NCI-H146 treated with DMSO at 0.1 percent for 48 hours (cell line): ENCODE measurements at regions not wholly inside any gene's neighbourhood (a gene's known extent, or its start where the extent isn't known, plus 50 kb on each side); places are given as distances from the start of the nearest gene placed in this dataset.

Experiments used
- DNase-seq: peaks from one replicate; lab custom pipeline; 2025; ENCODE audit not compliant: unreplicated experiment; lab: John Stamatoyannopoulos, UW

DNA sequence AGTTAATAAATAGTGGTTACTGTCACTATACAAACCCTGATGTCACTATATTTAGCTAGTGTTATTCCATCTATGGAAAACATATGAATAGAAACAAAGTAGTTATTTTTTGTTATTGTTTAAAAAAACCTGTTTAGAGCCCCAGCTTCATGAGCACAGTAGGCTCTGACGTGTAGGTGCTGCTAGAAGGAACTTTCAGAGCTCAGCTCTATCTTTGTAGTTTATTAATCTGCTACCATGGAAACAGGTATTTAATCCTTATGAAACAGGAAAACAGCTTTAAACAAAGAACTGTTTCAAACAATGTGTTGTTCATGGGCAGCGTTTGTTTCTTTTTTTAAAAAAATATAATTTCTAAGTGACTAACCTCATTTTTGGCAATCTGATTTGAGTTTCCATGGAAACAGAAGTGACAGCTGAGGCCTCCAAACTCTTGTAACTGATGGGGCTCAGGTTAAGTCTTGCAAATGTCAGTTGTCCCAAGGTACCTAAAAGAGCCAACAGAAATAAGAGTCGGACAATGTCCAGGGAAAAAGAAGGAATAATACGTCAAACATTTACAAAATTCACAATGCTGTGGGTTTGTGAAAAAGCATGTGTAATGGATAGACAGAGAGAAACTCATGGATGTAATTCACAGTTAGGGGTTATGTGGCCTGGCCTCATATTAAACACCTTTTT, 162.0 kb upstream of the C21orf91 start:
- no peak for DNase-seq

DNA sequence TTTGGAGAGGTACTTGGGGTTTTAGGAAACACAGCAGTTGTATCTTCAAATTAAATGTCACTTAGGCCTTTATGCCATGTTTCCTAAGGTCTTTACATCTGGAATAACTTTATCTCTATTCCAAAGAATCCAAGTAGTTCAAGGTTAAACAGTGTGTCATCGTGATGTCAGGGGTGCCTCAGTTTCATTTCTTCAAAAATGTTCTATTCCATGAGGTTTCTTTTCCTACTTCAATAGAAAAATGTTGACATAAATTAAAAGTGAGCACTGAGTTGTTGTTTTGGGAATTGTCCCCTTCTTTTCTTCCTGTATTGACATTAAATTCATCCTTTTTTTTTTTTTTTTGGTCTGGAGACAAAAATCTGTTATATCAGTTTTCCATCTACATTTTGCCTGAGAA, 160.6 kb upstream of the C21orf91 start:
- no peak for DNase-seq

DNA sequence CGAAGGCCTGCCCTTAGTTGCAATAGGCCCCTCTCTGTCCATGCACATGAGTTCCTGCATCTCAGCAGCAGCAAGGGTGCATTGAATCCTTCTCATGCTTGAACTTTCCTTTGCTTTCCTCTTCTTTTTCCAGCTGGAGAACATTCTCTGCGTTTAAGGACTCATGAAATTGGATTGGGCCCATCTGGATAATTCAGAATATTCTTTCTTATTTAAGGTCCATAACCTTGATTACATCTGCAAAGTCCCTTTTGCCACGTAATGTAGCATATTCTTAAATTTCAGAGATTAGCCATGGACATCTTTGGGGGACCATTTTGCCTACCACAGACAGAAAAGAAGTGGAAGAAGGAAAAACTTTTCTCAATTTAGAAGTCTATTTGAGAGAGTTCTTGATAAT, 159.7 kb upstream of the C21orf91 start:
- DNase-seq = no peak

DNA sequence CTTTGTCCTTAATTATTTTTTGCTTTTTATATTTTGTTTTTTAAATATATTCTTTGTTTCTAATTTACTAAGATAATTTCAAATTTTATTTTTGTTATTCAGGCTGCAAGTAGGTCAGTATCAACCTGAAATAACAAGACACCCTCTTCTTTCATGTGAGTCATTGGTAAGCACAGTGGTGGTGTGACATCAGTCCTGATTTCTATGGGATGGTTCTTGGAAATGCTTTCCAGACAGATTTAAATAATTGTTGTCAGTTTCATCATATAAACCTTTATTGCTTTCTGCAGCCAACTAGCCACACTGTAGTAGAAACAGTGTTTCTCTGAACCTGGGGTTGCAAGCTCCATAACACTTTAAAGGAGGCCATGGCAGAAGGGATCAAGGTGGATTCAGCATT, 157.5 kb upstream of the C21orf91 start:
- DNase-seq = no peak

DNA sequence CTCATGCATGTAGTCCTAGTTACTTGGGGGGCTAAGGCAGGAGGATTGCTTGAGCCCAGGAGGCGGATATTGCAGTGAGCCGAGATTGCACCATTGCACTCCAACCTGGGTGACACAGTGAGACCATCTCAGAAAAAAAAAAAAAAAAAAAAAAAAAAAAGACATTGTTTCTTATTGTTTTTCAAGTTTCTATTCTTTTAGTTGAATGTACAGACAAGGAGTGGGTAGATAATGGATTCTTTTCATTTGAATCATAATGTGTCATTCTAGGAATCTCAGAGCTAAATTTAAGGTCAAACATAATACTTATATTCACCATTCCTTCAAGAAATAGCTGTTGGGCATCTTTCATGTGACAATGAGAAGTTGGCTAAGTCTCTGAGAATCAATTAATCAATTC, 157.0 kb upstream of the C21orf91 start:
- no peak for DNase-seq

DNA sequence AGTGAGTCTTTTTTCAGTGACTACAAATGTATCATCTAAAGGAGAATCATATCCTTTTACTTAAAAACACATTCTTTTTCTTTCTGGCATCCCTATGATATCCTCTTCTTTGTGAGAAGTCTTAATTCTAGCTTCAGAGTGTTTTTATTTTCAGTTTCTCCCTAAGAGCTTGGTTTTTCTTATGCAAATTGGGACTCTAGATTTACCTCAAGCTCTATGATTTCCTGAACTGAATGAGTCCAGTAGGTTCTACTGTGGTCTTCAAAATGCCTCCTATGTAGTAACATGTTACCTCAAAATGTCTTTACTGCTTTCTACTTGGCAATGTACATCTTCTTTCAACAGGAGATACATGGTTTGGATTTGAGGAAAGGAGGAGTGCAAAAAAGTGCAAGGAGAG, 148.2 kb upstream of the C21orf91 start:
- no peak for DNase-seq

DNA sequence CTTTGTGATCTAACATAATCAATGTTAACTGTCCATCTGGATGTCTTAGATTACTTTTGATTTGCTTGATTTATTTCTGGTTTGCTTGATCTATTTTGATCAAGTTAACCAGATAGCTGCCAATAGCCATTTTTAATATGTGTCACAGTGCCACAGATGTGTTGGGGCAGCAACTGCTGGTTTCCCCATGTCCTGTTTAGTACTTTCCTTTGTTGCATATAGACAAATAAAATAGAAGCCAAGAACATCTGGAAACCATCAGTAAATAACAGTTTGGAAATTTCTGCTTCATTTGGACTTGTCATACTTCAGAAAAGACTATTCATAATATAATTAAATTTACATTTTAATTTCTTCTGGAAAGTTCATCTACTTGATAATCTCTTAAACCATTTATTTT, 145.6 kb upstream of the C21orf91 start:
- no peak for DNase-seq

DNA sequence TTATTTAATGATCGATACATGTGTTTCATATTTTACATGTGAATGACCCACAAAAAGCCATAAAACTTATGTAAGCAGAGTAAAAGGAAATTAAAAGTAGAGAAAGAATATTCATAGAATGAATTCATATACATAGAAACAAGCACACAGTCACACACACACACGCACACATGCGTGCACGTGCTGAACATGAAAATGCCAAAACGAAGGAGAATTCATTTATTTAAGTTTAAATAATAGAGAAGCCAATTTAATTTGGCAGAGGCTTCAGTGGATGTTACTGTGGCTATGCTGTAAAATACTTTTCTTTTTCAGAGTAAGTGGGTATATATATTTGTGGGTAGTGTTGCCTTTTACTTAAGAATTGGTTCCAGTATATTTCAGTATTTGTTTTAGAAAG, 145.0 kb upstream of the C21orf91 start:
- DNase-seq = no peak

DNA sequence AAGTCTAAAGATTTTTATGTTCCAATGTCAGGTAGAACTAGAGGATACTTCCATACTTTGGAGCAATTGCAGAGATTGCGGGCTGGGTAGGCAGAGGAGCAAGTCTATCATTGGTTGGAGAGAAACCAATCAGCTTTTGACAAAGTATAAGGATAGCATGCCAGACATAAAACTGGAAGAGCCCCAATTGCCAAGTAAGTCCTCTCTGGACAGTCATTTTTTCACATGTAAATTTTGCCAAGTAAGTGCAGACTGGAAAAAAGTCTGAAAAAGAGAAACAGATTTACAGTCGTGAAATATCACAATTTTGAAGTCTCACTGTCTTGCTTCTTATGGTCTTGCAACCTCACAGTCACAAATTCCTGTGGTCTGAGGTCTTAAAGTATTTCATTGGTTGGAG, 131.4 kb upstream of the C21orf91 start:
- no peak for DNase-seq

DNA sequence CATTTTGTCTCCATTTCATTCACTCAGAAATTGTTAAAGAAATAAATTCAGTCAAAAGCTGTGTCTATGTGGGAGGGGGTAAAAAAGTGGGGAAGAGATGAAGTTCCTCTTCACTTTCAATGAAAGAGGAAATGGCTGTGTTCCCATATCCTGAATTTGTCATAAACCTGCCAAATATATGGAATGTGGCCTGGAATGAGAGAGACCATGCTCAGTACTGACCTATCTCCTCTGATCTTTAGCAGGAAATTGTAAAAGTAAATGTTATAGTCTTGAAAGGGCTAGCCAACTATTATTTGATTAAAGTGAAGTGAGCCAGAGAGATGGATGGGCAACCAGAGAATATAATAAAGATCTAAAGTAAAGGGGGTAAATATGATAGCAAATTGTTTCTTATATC, 130.3 kb upstream of the C21orf91 start:
- no peak for DNase-seq

DNA sequence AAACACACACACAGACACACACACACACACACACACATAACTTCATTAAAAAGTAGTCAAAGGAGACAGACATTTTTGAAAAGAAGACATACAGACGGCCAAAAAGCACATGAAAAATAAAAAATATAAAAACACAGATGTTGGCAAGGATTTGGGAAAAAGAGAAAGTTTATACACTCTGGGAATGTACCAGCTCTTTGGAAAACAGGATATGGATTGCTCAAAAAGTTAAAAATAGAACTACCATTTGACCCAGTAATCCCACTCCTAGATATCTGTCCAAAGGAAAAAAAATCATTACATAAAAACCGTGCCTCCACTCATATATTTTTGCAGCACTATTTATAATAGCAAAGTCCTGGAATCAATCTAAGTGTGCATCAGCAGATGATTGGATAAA, 128.4 kb upstream of the C21orf91 start:
- no peak for DNase-seq

DNA sequence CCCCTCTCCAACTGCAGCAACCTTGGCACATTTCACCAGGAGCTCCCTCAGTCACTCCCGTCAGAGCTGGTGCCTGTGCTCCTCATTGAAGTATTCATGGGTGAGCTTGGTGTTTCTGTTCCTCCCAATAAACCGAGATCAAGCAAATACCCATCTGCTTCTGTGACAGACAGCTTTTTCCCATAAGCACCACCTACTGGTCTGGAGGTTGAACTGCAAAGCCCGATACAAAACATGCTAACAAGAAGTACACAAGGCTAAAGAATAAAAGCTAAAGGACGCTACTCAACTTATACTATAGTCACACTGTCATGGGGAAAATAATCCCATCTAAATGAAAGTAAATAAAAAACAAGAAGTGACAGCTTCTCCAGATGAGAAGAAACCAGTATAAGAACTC, 111.9 kb upstream of the C21orf91 start:
- DNase-seq = no peak

DNA sequence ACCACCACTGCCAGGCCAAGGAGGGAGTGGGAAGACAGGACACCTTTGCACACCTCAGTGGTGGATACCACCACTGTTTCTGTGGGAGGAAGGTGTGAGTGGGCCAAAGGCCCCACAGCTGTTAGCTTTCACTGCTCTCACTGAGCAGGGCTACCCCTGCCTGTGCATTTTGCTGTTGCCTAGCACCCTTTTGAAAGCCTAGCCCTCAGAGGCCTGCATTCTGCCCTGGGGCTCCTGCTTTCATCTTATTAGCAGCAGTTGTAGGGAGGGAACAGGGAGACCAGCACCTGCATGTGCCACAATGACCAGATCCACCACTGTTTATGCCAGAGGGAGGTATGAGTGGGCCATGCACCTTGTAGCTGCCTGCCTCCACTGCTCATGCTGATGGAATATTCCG, 110.9 kb upstream of the C21orf91 start:
- DNase-seq = no peak

DNA sequence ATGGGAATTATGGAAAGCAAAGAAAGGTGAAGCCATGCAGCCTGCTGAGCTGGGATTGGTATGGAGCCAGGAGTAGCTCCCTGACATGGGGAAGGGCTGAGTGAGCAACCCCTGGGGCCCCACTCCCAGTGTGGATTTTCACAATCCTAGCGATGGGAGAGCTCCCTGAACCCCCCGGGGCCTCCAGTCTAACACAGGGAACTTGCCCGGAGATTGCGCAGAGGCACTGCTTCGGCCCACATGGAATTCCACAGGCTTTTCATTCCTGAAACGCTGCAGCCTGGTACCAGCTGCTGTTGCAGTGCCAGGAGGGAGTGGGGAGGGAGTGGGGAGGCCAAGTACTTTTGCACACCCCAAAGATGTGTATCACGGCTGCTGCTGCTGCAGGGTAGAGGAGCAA, 110.4 kb upstream of the C21orf91 start:
- no peak for DNase-seq

DNA sequence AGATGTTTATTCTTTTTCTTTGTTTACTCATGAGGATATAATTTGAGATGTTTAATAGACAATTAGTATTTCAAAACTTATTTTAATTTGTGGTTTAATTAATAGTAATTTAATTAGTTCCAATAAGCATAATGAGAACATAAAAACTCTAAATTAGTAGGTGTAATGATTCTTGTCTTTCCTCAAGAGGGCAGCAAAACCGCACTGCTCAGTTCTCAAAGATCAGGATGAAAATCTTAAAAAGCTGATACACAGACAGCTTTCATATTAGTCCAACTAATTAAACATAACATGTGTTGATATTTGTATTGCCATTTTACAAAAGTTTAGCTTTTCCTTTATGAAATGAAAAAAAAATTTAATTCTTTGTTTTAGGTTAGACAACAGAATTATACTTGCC, 106.7 kb upstream of the C21orf91 start:
- DNase-seq = no peak

DNA sequence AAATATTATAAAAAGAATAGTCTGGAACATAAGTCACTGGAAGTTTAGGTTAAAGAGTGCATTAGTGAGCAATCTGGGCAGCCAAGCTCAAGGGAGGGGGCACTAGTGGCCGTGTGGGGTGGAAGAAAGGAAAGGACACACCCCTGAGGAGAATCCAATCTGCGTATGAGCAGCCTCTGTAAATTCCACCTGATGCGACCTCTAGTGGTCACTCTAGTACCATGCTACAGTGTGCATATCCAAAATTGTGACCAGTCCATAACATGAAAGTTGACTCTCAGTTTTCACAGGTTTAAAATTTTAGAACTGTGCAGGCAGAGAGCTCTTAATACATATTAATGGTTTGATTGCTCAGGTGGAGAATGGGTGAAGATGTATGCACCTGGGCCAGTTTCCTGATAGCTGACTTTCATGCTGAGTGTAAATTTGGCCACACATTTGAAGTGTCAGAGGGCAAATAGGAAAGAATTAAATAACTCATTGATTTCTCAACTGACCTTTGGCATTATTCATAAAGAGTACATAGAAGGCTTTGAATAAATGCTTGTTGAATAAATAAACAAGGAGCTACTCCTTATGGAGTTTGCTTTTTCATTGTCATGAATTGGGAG, 105.9 kb upstream of the C21orf91 start:
- DNase-seq = peak; percentile 12

DNA sequence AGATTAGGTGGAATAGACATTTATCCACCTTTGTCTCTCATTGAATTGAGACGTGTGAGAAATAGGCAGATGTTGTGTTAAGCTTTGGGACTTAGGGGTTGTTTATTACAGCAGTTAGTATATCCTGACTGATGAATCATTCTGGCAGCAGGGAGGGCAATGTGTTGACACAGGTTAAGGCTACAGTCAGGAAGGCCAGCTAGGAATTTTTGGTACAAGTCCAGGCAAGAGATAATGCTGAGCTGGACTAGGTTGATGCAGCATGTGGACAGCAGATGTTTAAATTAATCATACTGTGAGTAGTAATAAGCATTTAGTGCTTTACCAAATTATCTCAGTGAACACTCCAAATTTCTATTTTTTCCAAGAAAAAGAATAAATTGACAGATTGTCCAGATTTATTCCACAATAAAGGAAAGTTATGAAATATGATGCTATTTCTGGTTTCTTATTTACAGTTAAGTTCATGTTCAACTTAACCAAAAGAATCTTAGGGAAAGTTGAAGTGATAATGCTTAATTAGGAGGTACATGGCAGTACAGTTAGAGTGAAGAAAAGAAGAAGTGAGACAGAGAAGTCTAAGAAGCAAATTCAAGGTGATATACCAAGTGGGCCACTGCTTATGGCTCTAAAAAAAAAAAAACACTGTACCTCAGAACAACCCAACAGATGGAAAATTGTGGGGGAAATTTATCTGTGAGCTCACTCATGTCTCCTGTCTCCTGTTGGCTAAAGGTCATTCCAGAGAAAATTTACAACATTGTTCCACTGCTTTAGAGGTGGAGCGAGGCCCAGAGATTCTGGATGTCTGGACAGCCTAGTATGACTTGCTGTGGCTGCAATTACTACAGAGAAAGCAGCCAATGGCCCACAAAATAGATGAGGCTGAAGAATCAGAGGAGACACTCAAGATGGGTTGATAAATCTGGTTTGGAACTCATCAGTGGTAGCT, 102.7 kb upstream of the C21orf91 start:
- no peak for DNase-seq

DNA sequence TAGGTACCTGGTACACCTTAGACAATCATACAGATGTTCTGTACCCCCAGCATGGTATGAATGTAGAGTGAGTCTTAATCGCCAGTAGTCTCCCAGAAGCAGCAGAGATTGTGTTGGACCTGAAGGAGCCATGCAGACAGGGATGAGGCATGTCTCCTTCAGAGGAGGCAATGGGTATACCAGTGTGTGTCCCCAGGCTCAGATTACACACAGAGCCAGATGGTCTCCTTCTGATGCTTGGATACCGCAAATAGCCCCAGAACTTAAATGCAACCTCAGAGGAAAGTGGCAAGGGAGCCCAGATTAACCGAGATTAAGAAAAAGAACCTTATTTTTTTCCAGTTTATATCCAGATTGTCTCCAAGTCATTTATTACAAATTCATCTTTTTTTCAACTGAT, 96.8 kb upstream of the C21orf91 start:
- DNase-seq = no peak

DNA sequence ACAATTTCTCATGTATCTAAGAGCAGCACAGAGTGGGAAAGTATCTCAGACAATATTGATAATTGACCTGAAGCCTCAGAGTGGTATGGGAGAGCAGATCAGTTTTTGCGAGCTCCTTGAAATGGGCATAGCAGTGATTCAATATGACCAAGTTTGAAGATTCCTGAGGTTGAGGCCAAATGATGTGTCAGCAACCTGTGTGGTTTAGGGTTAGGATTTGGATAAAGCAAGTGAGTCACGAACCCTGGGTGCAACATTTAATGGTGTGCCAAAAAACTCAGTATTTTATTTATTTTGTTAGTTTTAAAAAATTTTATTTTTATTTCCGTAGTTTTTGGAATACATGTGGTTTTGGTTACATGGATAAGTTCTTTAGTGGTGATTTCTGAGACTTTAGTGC, 92.5 kb upstream of the C21orf91 start:
- no peak for DNase-seq

DNA sequence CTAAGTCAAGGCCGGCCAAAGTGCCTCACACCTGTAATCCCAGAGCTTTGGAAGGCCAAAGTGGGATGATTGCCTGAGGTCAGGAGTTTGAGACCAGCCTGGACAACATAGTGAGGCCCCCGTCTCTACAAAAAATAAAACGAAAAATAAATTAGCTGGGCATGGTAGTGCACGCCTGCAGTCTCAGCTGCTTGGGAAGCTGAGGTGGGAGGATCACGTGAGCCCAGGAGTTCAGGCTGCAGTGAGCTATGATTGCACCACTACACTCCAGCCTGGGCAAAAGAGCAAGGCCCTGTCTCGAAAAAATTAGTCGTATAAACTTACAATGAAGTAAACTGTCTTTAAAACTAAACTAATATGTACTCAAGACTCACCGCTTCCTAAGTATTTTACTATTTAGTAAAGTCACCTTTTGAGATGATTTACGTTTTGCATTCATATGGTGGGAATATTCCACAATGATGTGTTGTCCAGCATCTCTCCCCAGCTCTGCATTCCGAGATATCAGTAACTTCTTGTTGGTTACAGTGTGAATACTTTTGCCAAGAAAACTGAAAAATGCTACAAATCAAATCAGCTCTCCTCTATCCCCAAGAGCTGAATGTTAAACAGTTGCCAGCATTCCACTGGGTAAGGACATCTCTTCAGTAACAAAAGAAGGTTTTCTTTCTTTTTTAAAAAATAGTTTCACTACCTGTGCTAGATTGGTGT, 84.9 kb upstream of the C21orf91 start:
- DNase-seq = no peak

DNA sequence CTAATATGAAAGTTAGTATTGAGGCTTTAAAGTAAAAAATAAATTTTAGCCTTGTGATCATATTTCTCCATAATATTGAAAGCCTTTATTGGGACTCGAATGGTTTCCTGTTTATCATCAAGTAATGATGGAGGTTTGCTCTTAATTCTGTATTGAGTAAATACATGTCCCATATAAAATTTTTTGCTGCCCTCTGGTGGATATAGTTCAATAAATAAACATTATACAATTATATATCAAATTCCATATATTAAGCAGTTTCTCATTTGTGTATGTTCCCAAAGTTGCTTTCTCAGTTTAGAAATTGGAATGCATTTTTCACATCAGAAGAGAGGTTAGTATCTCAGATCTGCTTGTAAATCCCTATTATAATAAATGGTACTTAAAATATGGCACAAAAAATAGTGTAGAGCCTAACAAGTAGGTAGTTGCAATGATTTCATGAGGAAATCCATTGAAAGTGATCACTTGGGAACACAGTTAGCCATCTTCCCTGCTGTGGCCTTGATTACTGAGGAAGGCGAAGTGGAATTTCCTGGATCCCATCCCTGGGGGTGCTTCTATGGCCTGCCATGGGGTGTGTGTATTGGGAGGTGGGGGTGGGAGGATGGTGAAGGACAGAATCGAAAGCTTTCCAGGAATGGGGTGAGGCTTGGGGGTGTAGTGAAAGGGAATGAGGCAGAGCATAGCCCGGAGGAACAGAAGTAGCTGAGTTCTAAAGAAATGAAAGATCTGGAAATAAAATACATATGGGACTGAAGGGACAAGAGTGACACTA, 84.1 kb upstream of the C21orf91 start:
- DNase-seq = no peak
